HG03175 (cell line): ENCODE measurements at regions not wholly inside any gene's neighbourhood (a gene's known extent, or its start where the extent isn't known, plus 50 kb on each side); places are given as distances from the start of the nearest gene placed in this dataset.

Source experiments
- ATAC-seq: cut with Tn5 transposase; IDR thresholded peaks from one replicate; pipeline ENCODE4 v1.9.1; 2021; ENCODE audit warnings: mild to moderate bottlenecking, moderate library complexity; ENCODE audit not compliant: unreplicated experiment

DNA sequence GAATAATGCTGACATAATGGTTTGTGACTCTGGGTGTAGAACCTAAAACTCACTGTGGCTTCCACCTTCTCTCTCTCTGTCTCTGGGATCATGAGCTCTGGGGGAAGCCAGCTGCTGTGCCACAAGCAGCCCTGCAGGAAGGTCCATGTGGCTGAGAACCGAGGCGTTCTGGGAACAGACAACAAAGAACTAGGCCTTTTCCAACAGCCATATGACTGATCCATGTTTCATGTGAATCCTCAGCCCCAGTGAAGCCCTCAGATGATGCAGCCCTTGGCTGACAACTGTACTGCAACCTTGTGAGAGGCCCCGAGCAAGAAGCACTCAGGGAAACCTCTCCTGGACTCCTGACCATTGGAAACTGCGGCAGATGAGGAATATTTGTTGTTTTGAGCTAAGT is 56.6 kb downstream of the HLA-G start:
- ATAC-seq, result no peak

DNA sequence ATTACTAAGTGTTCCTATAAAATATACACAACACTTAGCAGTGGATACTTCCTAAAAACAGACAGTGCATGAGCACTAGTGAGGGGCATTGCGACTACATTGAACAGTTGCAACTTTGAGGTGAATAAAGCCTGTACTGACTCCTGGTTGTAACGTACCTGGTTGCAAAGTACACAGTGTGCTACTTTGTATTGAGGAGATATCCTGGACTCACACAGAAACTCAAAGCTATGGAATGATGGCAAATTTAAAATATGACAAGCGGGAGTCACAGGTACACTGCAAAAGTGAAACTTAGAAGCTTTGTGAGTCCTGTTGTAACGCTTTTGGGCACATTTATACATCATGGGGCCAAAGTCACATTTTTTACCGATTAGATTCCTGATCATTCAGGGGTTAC is 55.6 kb upstream of the HLA-A start:
- no peak for ATAC-seq

DNA sequence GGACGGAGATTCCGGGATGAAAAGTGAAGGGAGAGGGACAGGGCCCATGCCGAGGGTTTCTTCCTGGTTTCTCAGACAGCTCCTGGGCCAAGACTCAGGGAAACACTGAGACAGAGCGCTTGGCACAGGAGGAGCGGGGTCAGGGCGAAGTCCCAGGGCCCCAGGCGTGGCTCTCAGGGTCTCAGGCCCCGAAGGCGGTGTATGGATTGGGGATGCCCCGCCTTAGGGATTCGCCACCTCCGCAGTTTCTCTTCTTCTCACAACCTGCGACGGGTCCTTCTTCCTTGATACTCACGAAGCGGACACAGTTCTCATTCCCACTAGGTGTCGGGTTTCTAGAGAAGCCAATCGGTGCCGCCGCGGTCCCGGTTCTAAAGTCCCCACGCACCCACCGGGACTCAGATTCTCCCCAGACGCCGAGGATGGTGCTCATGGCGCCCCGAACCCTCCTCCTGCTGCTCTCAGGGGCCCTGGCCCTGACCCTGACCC is 55.0 kb upstream of the HLA-A start:
- peak; percentile 19 for ATAC-seq

DNA sequence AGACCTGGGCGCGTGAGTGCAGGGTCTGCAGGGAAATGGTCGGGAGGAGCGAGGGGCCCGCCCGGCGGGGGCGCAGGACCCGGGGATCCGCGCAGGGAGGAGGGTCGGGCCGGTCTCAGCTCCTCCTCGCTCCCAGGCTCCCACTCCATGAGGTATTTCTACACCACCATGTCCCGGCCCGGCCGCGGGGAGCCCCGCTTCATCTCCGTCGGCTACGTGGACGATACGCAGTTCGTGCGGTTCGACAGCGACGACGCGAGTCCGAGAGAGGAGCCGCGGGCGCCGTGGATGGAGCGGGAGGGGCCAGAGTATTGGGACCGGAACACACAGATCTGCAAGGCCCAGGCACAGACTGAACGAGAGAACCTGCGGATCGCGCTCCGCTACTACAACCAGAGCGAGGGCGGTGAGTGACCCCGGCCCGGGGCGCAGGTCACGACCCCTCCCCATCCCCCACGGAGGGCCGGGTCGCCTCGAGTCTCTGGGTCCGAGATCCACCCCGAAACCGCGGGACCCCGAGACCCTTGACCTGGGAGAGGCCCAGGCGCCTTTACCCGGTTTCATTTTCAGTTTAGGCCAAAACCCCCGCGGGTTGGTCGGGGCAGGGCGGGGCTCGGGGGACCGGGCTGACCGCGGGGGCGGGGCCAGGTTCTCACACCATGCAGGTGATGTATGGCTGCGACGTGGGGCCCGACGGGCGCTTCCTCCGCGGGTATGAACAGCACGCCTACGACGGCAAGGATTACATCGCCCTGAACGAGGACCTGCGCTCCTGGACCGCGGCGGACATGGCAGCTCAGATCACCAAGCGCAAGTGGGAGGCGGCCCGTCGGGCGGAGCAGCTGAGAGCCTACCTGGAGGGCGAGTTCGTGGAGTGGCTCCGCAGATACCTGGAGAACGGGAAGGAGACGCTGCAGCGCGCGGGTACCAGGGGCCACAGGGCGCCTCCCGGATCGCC is 54.2 kb upstream of the HLA-A start:
- peak; percentile 79 for ATAC-seq
